Inferior parietal cortex (tissue), 1 donor: ENCODE measurements at regions not wholly inside any gene's neighbourhood (a gene's known extent, or its start where the extent isn't known, plus 50 kb on each side); places are given as distances from the start of the nearest gene placed in this dataset.

Source experiments
- DNase-seq: peaks from one replicate; pipeline ENCODE4 v3.0.0-alpha.2; 2016; ENCODE audit errors: extremely low spot score

DNA sequence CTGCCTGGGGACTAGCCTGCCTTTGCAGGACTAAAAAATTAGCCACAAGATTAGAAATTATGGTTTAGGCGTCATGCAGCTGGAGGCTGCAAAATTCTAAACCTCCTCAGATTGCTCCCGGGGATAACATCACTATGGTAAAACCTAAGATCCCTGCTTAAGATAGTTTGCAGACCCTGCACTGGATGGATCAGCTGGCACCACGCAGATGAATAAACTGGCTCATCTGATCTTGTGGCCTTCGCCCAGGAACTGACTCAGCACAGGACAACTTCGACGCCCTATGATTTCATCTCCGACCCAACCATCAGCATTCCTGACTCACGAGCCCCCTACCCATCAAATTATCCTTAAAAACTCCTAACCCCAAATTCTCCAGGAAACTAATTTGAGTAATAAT is 482.4 kb downstream of the SPRY1 start:
- DNase-seq = no peak

DNA sequence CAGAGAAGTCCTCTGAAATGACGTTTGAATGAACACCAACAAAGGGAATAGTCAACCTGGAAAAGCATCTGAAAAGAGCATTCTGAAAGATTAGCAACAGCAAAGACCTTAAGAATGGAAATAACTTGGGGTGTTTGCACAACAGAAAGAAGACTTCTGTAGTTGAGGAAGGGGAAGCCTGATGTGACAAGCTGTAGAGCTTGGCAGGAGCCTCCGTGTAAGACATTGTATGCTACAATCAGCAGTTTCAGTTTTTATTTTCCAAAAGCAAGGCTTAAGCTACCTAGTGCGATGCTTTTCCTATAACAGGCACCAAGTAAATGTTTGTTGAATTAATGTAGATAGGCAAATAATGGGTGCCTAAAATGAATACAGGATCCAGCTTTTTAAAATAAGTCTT is 484.0 kb downstream of the SPRY1 start:
- no peak for DNase-seq

DNA sequence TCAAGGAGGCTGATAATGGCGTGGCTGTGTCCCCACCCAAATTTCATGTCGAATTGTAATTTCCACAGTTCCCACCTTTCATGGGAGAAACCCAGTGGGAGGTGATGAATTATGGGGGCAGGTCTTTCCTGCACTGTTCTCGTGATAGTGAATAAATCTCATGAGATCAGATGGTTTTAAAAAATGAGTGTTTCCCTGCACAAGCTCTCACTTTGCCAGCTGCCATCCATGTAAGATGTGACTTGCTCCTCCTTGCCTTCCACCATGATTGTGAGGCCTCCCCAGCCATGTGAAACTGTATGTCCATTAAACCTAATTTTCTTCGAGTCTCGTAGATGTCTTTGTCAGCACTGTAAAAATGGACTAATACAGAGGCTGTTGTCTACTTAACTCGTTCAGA is 488.3 kb downstream of the SPRY1 start:
- DNase-seq = no peak

DNA sequence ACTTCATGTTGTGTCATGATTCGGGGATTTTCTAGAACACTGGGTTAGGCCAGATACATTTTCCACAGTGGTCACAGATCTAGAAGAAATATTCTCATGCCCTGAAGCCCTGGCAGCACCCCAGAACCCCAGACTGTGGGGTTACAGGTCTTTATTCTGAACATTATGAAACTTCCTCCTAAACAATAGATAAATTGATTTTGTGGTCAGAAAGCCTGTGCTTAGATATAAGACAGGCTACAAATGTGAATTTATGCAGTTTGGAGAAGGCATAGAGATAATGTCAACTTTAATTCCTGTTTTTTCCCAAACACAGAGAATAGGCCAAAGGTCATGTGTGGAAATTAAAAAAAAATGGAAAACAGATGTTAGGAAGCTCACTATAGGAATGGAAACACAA is 492.9 kb downstream of the SPRY1 start:
- no peak for DNase-seq

DNA sequence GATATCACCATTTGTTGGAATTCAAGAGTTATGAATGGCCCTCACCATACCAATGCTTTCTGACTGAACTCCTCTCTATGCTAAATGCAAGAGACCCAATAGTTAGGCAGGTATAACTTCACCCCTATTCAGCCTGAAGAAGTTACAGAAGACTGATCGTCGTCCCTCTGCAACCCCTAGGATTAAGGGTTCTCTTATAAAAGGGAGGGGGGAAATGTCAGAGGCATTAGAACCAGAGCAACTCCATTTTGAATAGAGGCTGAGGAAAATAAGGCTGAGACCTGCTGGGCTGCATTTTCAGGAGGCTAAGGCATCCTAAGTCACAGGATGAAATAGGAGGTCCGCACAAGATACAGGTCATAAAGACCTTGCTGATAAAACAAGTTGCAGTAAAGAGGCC is 494.3 kb downstream of the SPRY1 start:
- no peak for DNase-seq

DNA sequence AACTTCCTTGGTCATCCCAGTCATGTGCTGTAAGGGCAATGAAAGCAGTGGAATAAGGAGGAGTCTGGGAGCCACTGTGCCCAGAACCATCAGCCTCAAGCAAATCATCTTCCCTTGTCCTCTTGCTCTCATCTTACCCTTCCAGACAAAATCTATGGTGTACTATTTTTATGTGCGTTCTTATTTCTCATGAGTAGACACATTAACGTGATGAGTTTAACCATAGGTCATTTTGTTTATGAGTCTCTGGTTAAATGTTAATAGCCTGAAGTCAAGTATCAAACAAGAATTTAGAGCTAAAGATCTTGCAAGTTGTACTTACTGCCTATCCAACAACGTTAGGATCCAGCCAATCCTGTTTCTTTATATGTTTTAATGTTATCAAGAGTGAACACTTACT is 495.3 kb downstream of the SPRY1 start:
- no peak for DNase-seq

DNA sequence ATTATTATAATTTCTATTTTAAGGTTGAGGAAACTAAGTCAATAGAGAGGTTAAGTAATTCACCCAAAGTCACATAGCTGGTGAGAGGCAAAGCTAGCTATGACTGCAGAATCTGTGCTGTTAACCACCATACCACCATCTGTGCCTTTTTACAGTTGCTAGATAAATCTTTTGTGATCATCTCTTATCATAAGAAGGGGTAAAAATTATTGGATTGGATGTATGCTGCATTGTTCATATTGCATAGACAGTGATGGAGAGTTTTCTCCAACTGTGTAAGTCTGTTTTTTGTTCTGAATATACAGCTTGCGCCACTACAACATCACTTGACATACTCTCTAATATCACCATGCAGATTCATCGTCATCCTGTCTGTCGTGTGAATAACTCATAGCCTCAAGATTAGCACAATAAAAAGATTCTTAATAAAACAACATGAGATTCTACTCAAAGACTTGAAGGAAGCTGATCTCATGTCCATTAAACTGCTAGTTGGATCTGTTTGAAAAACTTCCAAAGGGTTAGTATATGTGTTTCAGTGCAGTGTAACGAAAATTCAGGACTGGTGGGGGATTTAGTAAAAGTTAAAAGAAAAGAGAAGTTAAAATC is 495.9 kb downstream of the SPRY1 start:
- no peak for DNase-seq

DNA sequence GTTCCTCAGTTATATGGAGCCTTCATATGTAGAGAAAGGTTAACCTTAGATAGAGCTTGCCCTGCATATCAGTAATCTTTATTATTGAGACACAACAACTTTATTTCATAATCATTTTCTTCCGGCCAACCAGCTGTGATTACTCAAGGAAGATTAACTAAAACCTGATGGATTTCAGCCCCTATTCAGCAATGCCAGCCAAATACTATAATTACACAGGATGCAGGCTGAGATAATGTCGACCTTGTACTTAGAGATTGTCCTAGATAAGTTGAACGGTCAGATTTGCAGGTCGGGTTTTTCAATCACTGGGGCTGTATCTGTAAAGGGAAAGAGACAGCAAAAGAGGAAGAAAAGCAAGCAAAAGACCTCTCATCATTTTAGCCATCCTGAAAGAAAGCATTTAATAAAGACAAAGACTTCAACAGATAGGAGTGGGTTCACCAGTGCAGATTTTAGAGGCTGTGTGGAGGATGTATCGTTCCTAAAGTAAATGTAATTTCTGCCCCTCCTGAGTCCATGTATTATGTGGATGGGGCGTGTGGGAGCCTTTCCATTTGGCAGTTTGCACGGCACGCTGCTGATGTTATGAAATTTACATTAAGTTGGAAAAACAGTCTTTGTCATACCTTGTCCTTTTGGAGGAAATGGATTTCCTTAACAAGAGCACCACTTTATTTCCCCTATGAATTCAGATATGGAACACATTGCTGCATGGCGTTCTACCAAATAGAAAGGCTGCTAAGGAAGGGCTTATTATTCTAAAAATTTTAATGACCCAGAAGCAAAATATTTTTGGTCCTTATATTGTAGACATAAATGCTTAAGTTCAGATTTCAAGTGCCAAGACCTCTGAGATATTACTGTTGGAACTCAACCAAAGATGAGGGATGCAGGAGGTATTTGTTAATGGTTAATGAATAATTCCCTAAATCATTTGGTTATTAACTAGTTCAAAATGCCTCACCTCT is 496.7 kb downstream of the SPRY1 start:
- no peak for DNase-seq

DNA sequence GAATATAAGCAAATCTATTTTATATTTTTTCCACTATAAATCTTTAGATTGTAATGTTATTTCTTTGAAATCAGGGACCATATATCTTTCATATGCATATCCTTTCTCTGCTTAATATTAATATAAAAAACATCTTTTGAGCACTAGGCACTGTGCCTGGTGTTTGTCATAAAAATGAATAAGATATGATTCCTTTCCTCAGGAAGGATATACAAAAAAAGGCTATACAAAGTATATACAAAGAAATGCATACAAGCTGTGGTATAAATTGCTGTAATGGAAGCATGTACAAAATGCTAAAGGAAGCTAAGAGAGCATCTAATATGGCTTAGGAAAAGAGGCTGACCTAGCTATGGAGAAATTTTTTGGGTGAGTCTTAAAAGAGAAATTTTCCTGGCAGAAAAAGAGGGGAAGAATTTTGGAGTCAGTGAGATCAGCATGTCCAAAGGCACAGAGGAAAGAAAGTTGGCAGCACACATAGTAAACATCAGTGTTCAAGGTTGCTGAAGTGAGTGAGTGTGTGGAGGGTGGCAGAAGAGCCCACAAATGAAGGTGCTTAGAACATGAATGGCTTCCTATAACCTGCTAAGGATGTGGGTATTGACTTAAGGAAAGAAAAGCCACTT is 500.0 kb downstream of the SPRY1 start:
- DNase-seq = no peak

DNA sequence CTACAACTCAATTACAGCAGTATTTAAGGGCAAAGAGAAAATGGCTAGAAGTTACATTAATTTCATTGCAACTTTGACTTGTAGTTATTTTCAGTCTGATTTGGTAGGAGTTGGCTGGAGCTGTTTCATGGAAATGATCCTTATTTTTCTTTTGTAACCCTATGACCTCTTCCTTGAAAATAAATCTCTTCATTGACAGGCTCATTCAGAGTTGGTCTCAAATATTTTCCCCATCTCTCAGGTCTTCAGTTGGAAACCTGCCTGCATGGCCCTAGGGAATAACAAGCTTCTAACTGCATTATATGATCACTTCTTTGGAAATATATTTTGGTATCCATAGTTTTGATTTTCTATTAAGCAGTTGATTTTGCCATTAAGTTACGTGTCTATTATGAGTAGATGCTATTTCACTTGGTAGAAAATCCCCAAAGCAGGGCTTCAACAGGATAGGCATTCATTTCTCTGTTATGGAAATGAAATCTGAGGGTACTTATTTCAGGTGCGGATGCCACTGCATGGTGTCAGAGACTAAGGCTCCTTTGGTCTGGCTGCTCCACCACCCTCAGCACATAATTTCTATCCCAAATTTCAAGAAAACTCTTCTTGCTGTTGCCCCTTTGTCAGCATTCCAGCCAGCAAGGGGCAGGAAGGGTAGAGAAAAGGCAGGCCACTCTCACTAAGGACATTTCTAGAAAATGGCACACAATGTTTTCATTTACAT is 502.5 kb downstream of the SPRY1 start:
- DNase-seq = no peak

DNA sequence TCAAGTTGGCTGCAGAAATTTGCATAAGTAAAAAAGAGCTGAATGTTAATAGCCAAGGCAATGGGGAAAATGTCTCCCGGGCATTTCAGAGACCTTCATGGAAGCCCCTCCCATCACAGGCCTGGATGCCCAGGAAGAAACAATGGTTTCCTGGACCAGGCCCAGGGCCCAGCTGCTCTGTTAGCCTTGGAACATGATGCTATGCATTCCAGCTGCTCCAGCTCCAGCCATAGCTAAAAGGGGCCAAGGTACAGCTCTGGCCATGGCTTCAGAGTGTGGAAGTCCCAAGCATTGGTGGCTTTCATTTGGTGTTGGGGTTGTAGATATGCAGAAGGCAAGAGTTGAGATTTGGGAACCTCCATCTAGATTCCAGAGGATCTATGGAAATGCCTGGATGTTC is 508.3 kb downstream of the SPRY1 start:
- DNase-seq = no peak

DNA sequence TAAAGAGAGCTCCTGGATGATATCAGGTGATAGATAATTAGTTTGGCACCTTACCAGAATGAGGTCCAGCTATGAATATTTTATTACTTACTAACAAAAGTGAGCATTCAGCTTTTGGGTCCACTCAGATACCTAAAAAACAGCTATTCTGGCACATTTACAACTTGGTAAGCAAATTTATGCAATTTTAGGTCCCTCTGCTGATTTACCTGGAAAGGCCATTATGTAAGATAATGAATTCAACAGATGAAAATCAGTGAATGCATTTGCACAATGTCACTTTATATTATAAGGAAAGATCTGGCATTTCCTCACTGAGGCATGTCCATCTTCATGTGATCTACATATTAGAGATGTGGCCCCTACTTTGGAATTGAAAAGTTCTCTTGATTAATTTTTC is 517.0 kb downstream of the SPRY1 start:
- no peak for DNase-seq

DNA sequence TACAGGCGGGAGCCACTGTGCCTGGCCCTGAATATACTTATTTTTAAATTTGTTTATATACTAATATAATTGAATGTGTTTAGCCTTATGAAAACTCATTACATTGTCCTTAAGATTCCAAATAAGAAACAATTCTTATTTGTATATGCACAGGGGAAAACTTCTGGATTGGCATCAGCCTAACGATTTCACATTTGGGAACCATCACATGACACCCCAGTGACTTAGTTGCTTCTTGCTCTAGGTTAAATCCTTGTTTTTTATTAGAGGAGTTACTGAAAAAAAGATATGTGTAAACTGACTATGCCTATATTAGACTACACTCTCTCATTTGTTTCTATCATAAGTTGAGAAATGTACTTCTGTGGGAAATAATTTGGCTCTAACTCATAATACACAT is 520.2 kb downstream of the SPRY1 start:
- DNase-seq = no peak

DNA sequence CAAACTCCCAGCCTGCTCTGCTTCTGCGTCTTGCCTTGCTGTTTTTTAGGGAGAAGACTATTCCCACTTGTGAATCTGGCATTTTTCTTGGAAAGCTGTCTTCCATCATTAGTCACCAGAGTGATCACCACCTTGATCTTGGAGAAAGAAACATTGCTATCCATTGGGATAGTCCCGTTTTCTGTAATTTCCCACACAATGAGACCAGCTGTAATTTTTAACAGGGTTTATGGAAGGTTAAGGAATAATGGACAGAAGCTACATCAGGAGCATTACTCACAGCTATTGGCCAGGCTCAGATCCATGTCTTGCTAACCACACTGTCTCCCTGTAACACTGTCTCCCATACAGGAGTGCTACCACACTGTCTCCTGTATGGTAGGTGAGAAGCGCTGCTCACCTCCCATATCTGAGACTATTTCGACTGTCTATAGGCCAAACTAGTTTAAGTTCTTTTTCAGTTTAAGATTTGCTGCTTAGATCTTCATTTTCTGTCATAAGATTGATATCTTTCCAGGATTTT is 523.0 kb downstream of the SPRY1 start:
- DNase-seq = no peak

DNA sequence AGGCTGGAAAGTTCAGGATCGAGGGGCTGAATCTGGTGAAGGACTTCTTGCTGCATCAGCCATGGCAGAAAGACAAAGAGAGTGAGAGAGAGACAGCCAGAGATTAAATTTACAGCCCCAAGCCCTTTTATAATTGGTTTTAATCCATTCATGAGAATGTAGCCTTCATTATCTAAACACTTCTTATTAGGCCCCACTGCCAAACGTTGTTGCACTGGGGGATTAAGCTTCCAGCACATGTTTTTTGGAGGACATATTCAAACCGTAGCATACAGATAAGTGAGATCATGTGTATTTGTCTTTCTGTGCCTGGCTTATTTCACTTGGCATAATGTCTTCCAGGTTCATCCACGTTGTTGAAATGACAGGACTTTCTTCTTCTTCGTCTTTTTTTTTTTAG is 524.7 kb downstream of the SPRY1 start:
- no peak for DNase-seq

DNA sequence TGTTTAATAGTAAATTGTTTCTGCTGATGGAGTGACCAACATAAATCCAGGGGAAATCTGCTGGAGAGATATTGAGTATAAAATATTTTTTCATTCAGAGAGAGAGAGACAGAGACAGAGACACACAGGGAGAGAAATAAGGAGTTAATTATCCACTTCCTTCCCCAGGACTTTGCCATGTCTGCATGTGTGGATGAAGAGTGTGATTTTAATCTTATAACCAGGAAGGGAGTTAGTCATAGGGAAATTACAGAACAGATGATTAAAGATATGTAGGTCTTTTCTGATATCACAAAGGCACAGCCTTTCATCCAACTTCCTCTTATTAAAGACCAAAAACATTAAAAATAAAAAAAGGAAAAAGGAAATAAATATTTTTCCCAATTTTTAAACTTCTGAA is 526.3 kb downstream of the SPRY1 start:
- DNase-seq = no peak

DNA sequence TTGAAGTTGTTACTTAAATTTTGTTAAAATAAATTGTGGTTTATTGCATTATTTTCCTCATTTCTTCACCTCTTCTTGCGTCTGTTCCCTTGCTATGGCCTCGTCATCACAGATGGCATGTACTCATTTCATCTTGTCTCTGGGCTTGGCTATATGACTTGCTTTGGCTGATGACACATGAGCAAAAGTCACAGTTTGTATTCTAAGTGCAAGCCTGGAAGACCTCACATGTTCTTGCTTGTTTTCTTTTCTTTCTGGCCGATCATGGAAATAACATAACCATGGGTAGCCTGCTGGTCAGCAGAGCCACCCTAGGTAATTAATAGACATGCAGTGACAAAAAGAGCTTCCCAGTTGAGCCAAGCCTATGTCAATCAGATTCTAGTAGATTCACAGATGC is 527.9 kb downstream of the SPRY1 start:
- no peak for DNase-seq

DNA sequence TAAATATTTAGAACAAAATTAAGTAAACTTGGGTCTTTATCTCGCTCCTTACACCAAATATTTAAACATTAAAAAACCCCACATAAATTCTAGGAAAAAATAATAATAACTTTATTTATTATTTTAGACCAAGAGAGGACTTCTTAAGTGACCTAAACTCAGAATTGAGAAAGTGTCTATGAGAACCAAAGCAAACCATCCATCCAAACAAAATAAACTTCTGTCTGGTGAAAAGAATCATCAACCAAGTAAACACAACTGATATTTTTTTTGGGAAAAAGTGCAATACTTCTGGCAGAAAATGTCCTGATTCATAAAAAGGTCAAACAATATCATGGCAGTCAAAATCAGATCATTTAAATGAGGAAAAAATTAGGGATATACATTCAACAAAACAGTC is 533.0 kb downstream of the SPRY1 start:
- DNase-seq = no peak

DNA sequence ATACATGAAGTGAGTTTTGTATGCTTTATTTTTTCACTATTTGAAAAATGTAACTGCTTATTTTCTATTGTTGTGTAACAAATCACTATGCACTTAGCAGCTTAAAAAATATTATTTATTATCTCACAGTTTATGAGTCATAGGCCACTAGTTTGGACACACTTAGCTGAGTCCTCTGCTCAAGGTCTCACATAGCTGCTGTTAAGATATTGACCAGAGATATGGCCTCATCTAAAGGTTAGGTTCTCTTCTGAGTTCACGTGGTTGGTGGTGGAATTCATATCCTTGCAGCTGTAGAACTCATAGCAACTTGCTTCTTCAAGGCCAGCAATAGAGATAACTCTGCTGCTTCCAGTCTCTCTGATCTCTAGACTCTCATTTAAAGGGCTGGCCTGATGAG is 534.4 kb downstream of the SPRY1 start:
- DNase-seq = no peak

DNA sequence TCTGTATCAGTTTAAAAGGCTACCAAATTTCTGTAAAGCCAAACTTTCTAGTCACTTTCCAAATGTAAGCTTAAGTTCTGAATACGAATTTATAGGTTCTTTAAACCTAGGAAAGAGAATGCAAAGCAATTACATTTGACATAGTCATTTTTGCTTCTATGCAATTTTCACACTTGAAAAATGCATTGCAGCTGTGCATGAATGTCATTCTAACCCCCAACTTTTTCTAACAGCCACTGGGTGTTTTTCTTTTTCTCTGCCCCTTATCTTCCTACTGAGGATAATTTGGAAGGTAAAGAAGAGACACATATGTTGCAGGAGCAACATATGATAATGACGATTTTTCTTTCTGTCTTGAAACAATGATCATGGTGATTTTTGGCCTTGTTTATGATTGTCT is 537.5 kb downstream of the SPRY1 start:
- DNase-seq = no peak

DNA sequence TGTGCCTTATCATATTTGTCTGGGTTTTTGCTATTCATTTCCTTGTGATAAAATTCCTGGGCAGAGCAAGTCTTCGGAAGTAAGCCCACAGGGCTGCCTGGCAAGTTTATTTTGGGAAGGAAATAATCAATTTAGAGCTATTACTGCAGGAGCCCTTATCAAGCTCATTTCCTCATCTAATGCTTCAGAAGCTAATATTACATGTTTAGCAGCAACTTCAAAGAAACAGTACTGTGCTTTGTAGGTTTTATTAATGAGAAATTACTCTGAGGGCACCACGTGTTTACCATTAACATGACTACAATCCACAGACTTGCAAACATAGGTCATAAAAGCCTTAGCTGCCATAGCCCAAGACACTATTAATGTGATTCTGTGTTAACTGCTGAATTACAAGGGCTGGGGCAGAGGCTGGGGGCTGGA is 540.0 kb downstream of the SPRY1 start:
- DNase-seq = no peak

DNA sequence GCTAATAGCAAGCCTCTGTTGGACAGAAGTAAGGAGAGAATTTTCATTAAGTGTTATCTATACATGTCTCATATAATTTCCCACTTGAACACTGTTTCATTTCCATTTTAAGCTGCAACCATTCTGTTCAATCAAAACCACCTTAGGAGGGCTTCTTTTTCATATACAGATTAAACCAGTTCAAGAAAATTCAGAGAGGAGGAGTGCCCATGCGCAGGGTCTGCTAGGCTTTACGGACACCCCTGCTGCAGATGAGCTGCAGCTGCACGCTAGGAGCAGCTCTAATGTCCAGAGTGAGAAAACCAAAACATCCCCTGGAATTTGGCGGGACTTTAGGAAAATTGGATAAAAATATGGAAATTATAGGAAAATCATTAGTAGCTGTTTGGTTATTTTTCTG is 541.0 kb downstream of the SPRY1 start:
- DNase-seq = no peak
